GM23338 (cell line): ENCODE measurements at regions not wholly inside any gene's neighbourhood (a gene's known extent, or its start where the extent isn't known, plus 50 kb on each side); places are given as distances from the start of the nearest gene placed in this dataset.

Experiments
- ATAC-seq: fragments of 200-7000 bp; cut with Tn5 transposase; 3 replicates; pipeline ENCODE4 v1.9.1; 2020
- DNase-seq: peaks from one replicate; pipeline ENCODE4 v3.0.0-alpha.2; 2015; ENCODE audit warnings: low spot score
- H2AFZ ChIP-seq: fragments of 200-600 bp; sonication (generic); 2 replicates; pipeline ENCODE4 v1.8.0; 2016; ENCODE audit warnings: antibody characterized with exemption, mild to moderate bottlenecking, moderate library complexity
- H3F3A ChIP-seq: fragments of 200-600 bp; sonication (generic); replicated peaks from 2 replicates; pipeline ENCODE4 v1.8.0; 2017; ENCODE audit warnings: antibody characterized with exemption, mixed run types, low read depth
- H3K27ac ChIP-seq: fragments of 200-600 bp; sonication (generic); 2 replicates; pipeline ENCODE4 v1.6.1; 2016; ENCODE audit warnings: low read depth
- H3K27me3 ChIP-seq: fragments of 200-600 bp; sonication (generic); 2 replicates; pipeline ENCODE4 v1.8.0; 2016; ENCODE audit warnings: mild to moderate bottlenecking, mixed run types, moderate library complexity; ENCODE audit not compliant: insufficient read depth
- H3K36me3 ChIP-seq: fragments of 200-600 bp; sonication (generic); 2 replicates; pipeline ENCODE4 v1.8.0; 2016; ENCODE audit warnings: mild to moderate bottlenecking; ENCODE audit not compliant: insufficient read depth
- H3K4me1 ChIP-seq: fragments of 200-600 bp; sonication (generic); 2 replicates; pipeline ENCODE4 v1.8.0; 2016; ENCODE audit warnings: mild to moderate bottlenecking, moderate library complexity; ENCODE audit not compliant: insufficient read depth
- H3K4me2 ChIP-seq: fragments of 200-600 bp; sonication (generic); 2 replicates; pipeline ENCODE4 v1.7.1; 2017; ENCODE audit warnings: mixed run types
- H3K4me3 ChIP-seq: fragments of 200-600 bp; sonication (generic); 2 replicates; pipeline ENCODE4 v1.6.1; 2016; ENCODE audit warnings: mixed run types
- H3K79me2 ChIP-seq: fragments of 200-600 bp; sonication (generic); replicated peaks from 2 replicates; pipeline ENCODE4 v1.8.0; 2017; ENCODE audit warnings: mild to moderate bottlenecking; ENCODE audit not compliant: insufficient read depth
- H3K9me2 ChIP-seq: fragments of 200-600 bp; sonication (generic); 2 replicates; pipeline ENCODE4 v1.8.0; 2017; ENCODE audit not compliant: insufficient read depth
- H4K20me1 ChIP-seq: fragments of 200-600 bp; sonication (generic); replicated peaks from 2 replicates; pipeline ENCODE4 v1.8.0; 2017; ENCODE audit warnings: mild to moderate bottlenecking; ENCODE audit not compliant: insufficient read depth
- H3K27ac Mint-ChIP-seq: 2 replicates; pipeline ENCODE4 v1.8.0; 2020; ENCODE audit warnings: inconsistent platforms, mild to moderate bottlenecking, moderate library complexity, mixed read lengths
- H3K27me3 Mint-ChIP-seq: 3 replicates; pipeline ENCODE4 v1.8.0; 2022; ENCODE audit warnings: low read depth, mild to moderate bottlenecking, moderate library complexity, mixed read lengths, inconsistent platforms; ENCODE audit not compliant: insufficient read depth, poor library complexity
- H3K36me3 Mint-ChIP-seq: 3 replicates; pipeline ENCODE4 v1.8.0; 2021; ENCODE audit warnings: low read depth, mild to moderate bottlenecking, inconsistent platforms, moderate library complexity, mixed read lengths
- H3K4me1 Mint-ChIP-seq: 3 replicates; pipeline ENCODE4 v1.8.0; 2020; ENCODE audit warnings: mild to moderate bottlenecking, inconsistent platforms, mixed read lengths
- H3K4me3 Mint-ChIP-seq: 3 replicates; pipeline ENCODE4 v1.8.0; 2021; ENCODE audit warnings: moderate library complexity, mild to moderate bottlenecking, inconsistent platforms, mixed read lengths
- H3K9me3 Mint-ChIP-seq: 3 replicates; pipeline ENCODE4 v1.8.0; 2020; ENCODE audit warnings: moderate library complexity, mild to moderate bottlenecking, inconsistent platforms, mixed read lengths
- CREB1 ChIP-seq: fragments of 250-450 bp; sonication (Bioruptor Pico); IDR thresholded peaks from 2 replicates; pipeline ENCODE4 v1.5.0; 2020; ENCODE audit warnings: low read depth, mild to moderate bottlenecking, moderate library complexity
- EZH2 ChIP-seq: fragments of 200-600 bp; sonication (generic); IDR thresholded peaks from one replicate; pipeline ENCODE4 v1.8.0; 2017; ENCODE audit warnings: antibody characterized with exemption, mild to moderate bottlenecking, low read depth; ENCODE audit not compliant: unreplicated experiment
- EZH2phosphoT487 ChIP-seq: fragments of 200-600 bp; sonication (generic); IDR thresholded peaks from one replicate; pipeline ENCODE4 v1.8.1; 2018; ENCODE audit warnings: antibody characterized with exemption; ENCODE audit not compliant: unreplicated experiment
- JUNB ChIP-seq: IDR thresholded peaks from one replicate; pipeline ENCODE4 v1.6.1; 2016; ENCODE audit warnings: antibody characterized with exemption; ENCODE audit not compliant: unreplicated experiment
- STAT1 ChIP-seq: IDR thresholded peaks from one replicate; pipeline ENCODE4 v1.6.1; 2016; ENCODE audit warnings: antibody characterized with exemption; ENCODE audit not compliant: unreplicated experiment
- ZNF114 ChIP-seq: fragments of 250-450 bp; sonication (Bioruptor Pico); IDR thresholded peaks from 2 replicates; pipeline ENCODE4 v1.5.0; 2020; ENCODE audit warnings: mild to moderate bottlenecking, moderate library complexity
- ZNF331 ChIP-seq: fragments of 250-450 bp; sonication (Bioruptor Pico); IDR thresholded peaks from 2 replicates; pipeline ENCODE4 v1.5.0; 2020; ENCODE audit warnings: low read depth, mild to moderate bottlenecking, moderate library complexity
- ZNF462 ChIP-seq: fragments of 250-450 bp; sonication (Bioruptor Pico); IDR thresholded peaks from 2 replicates; pipeline ENCODE4 v1.5.0; 2020; ENCODE audit warnings: mild to moderate bottlenecking, moderate library complexity

- Histone ChIP-seq H3K4me1 (peaks cover 36% of the 10 kb centered on the region), H2AFZ (no peak overlapping the region), H3K4me3 (no peak overlapping the region), H3K36me3 (no peaks in the 10 kb centered on the region), H3K79me2 (no peaks in the 10 kb centered on the region), H3K27me3 (no peaks in the 10 kb centered on the region), H3K9me2 (peaks cover 23% of the 10 kb centered on the region), H4K20me1 (no peaks in the 10 kb centered on the region), H3K27ac (no peak overlapping the region), H3F3A (no peaks in the 10 kb centered on the region), H3K4me2 (no peak overlapping the region)
- ATAC-seq = no peak
- no peak for DNase-seq
- H3K27me3 Mint-ChIP-seq = peaks cover 5% of the 10 kb centered on the region
- no peaks in the 10 kb centered on the region for H3K9me3 Mint-ChIP-seq
- no peaks in the 10 kb centered on the region for H3K36me3 Mint-ChIP-seq
- no peak overlapping the region for H3K27ac Mint-ChIP-seq
- TF ChIP-seq ZNF114 (CRISPR knock-in tag) (no peak), JUNB (no peak), ZNF462 (CRISPR knock-in tag) (no peak), EZH2 (no peak), ZNF331 (CRISPR knock-in tag) (no peak), CREB1 (CRISPR knock-in tag) (no peak), STAT1 (no peak)
- H3K4me3 Mint-ChIP-seq = no peak overlapping the region
- H3K4me1 Mint-ChIP-seq = peaks cover 22% of the 10 kb centered on the region
Measured at GRCh38 chr2:207403950-207404349, 125.8 kb upstream of the CREB1 start.

GRCh38 chr2:207405150-207405549 lies 124.6 kb upstream of the CREB1 start:
- Histone ChIP-seq H3F3A (0 out of 2 replicates have a peak, but pooled peaks cover 2% of the 10 kb centered on the region), H3K9me2 (peaks cover 23% of the 10 kb centered on the region), H3K36me3 (no peaks in the 10 kb centered on the region), H3K4me1 (peaks cover 40% of the 10 kb centered on the region), H2AFZ (0 out of 2 replicates have a peak overlapping the region, but pooled peaks have one; percentile 28), H3K27ac (no peak overlapping the region), H3K4me2 (no peak overlapping the region), H3K27me3 (no peaks in the 10 kb centered on the region), H4K20me1 (no peaks in the 10 kb centered on the region), H3K79me2 (no peaks in the 10 kb centered on the region), H3K4me3 (no peak overlapping the region)
- H3K27me3 Mint-ChIP-seq = peaks cover 5% of the 10 kb centered on the region
- DNase-seq = no peak
- H3K4me3 Mint-ChIP-seq = no peak overlapping the region
- no peak for ATAC-seq
- H3K27ac Mint-ChIP-seq = no peak overlapping the region
- H3K36me3 Mint-ChIP-seq = no peaks in the 10 kb centered on the region
- TF ChIP-seq STAT1 (no peak), ZNF114 (CRISPR knock-in tag) (no peak), JUNB (no peak), EZH2phosphoT487 (no peak)
- H3K9me3 Mint-ChIP-seq = no peaks in the 10 kb centered on the region
- peaks cover 34% of the 10 kb centered on the region for H3K4me1 Mint-ChIP-seq
